HCT116 (cell line): ENCODE measurements at regions not wholly inside any gene's neighbourhood (a gene's known extent, or its start where the extent isn't known, plus 50 kb on each side); places are given as distances from the start of the nearest gene placed in this dataset.

Source experiments
- ATAC-seq: fragments of 200-7000 bp; cut with Tn5 transposase; 2 replicates; pipeline ENCODE4 v1.9.1; 2020; ENCODE audit warnings: mild to moderate bottlenecking, moderate library complexity
- BruUV-seq: library from RNA; stranded (reverse); fragments of 400-500 nt; replicated peaks from 2 replicates; lab custom pipeline; 2021; lab: Mats Ljungman, UMichigan
- CTCF ChIA-PET: fragments of 300-600 bp; sonication (Branson Sonifier 250); formaldehyde crosslinking; loops from one replicate; lab custom pipeline; 2021; ENCODE audit warnings: antibody characterized with exemption; lab: Charles Lee
- POLR2A ChIA-PET: fragments of 300-600, 350-600 bp; sonication (Branson Sonifier 250); formaldehyde crosslinking; loops from one replicate; lab custom pipeline; 2021; ENCODE audit warnings: antibody characterized with exemption; lab: Charles Lee
- RAD21 ChIA-PET, 2 experiments: fragments of 300-600 bp; sonication (Branson Sonifier 250); formaldehyde crosslinking; loops; one replicate each; lab custom pipeline; 2023; ENCODE audit warnings: low total read pairs in 2 of 2; ENCODE audit not compliant: uncharacterized antibody in 2 of 2, unreplicated experiment in 2 of 2, low non-redundant PET in 1 of 2; lab: Charles Lee
- DNase-seq: peaks from one replicate; pipeline ENCODE4 v3.0.0-alpha.2; 2010; ENCODE audit warnings: low read depth, low spot score
- H2AFZ ChIP-seq: fragments of 200-600 bp; shearing (Covaris generic), sonication (generic); 2 replicates; pipeline ENCODE4 v1.6.1; 2017; ENCODE audit warnings: low read depth, mixed run types, mixed read lengths, antibody characterized with exemption, low read length; ENCODE audit not compliant: poor library complexity, severe bottlenecking
- H3K27ac ChIP-seq: 2 replicates; pipeline ENCODE4 v1.5.1; 2012; ENCODE audit warnings: low read depth, low read length
- H3K27me3 ChIP-seq: fragments of 200-600 bp; sonication (generic); 2 replicates; pipeline ENCODE4 v1.6.1; 2016; ENCODE audit warnings: mixed run types, low read length, mixed read lengths; ENCODE audit not compliant: insufficient read depth
- H3K36me3 ChIP-seq, 2 experiments: fragments of 200-500 bp in 1 of 2; fragments of 200-600 bp in 1 of 2; sonication (Bioruptor generic) in 1 of 2; sonication (generic) in 1 of 2; 2 replicates each; pipeline versions ENCODE4 v1.5.1 to v1.6.1; 2014 to 2016; ENCODE audit warnings: low read length in 2 of 2, inconsistent platforms in 1 of 2, mixed read lengths in 1 of 2, mixed run types in 1 of 2; ENCODE audit not compliant: insufficient read depth in 2 of 2, control insufficient read depth in 1 of 2
- H3K4me1 ChIP-seq, 2 experiments: fragments of 200-600 bp in 1 of 2; sonication (generic) in 1 of 2; 2 replicates each; pipeline versions ENCODE4 v1.5.1 to v1.6.1; 2012 to 2017; ENCODE audit warnings: low read length in 2 of 2, inconsistent platforms in 1 of 2, mild to moderate bottlenecking in 1 of 2, mixed read lengths in 1 of 2, mixed run types in 1 of 2, moderate library complexity in 1 of 2; ENCODE audit not compliant: insufficient read depth in 2 of 2, control insufficient read depth in 1 of 2
- H3K4me2 ChIP-seq: fragments of 200-600 bp; sonication (generic); 2 replicates; pipeline ENCODE4 v1.6.1; 2017; ENCODE audit warnings: mixed run types, low read length, mixed read lengths
- H3K4me3 ChIP-seq, 2 experiments: fragments of 200-600 bp in 1 of 2; sonication (generic) in 1 of 2; replicated peaks in 1 of 2; 2 replicates each; pipeline ENCODE4 v1.5.1; 2011 to 2016; ENCODE audit warnings: low read length in 2 of 2, control low read depth in 1 of 2, low read depth in 1 of 2, mild to moderate bottlenecking in 1 of 2, mixed read lengths in 1 of 2, mixed run types in 1 of 2
- H3K79me2 ChIP-seq: fragments of 200-600 bp; sonication (generic); 2 replicates; pipeline ENCODE4 v1.6.1; 2017; ENCODE audit warnings: mild to moderate bottlenecking, mixed run types, low read length, moderate library complexity, mixed read lengths; ENCODE audit not compliant: insufficient read depth
- H3K9ac ChIP-seq: fragments of 200-600 bp; sonication (generic); 2 replicates; pipeline ENCODE4 v1.6.1; 2016; ENCODE audit warnings: low read length, mixed read lengths
- H3K9me2 ChIP-seq: fragments of 200-600 bp; sonication (generic), shearing (Covaris generic); 2 replicates; pipeline ENCODE4 v1.6.1; 2017; ENCODE audit warnings: mixed run types, mild to moderate bottlenecking, moderate library complexity; ENCODE audit not compliant: insufficient read depth
- H3K9me3 ChIP-seq, 2 experiments: fragments of 200-500 bp in 1 of 2; fragments of 200-600 bp in 1 of 2; sonication (Bioruptor generic) in 1 of 2; sonication (generic) in 1 of 2; 2 replicates each; pipeline ENCODE4 v1.6.1; 2014 to 2017; ENCODE audit warnings: low read length in 2 of 2, mixed read lengths in 2 of 2, inconsistent platforms in 1 of 2, low read depth in 1 of 2, mild to moderate bottlenecking in 1 of 2, mixed run types in 1 of 2, moderate library complexity in 1 of 2; ENCODE audit not compliant: control insufficient read depth in 1 of 2, insufficient read depth in 1 of 2
- H4K20me1 ChIP-seq: fragments of 200-600 bp; sonication (generic), shearing (Covaris generic); 2 replicates; pipeline ENCODE4 v1.6.1; 2017; ENCODE audit warnings: mixed run types, mild to moderate bottlenecking, moderate library complexity; ENCODE audit not compliant: insufficient read depth
- ATF3 ChIP-seq: IDR thresholded peaks from 2 replicates; pipeline ENCODE4 v1.6.1; 2012
- CEBPB ChIP-seq: IDR thresholded peaks from 2 replicates; pipeline ENCODE4 v1.6.1; 2012; ENCODE audit warnings: low read depth
- ELF1 ChIP-seq: IDR thresholded peaks from 2 replicates; pipeline ENCODE4 v1.6.1; 2012; ENCODE audit warnings: low read depth, borderline replicate concordance
- EZH2 ChIP-seq: fragments of 200-600 bp; sonication (generic); IDR thresholded peaks from 2 replicates; pipeline ENCODE4 v1.6.1; 2017; ENCODE audit warnings: antibody characterized with exemption, mixed run types
- JUND ChIP-seq: IDR thresholded peaks from 2 replicates; pipeline ENCODE4 v1.6.1; 2012
- POLR2AphosphoS5 ChIP-seq: IDR thresholded peaks from 2 replicates; pipeline ENCODE4 v1.6.1; 2011; ENCODE audit warnings: mild to moderate bottlenecking, low read depth, low read length, moderate library complexity
- RAD21 ChIP-seq: IDR thresholded peaks from 2 replicates; pipeline ENCODE4 v1.6.1; 2012; ENCODE audit warnings: low read depth, mild to moderate bottlenecking
- SIN3A ChIP-seq: IDR thresholded peaks from 2 replicates; pipeline ENCODE4 v1.6.1; 2012; ENCODE audit warnings: low read depth
- SP1 ChIP-seq: IDR thresholded peaks from 2 replicates; pipeline ENCODE4 v1.6.1; 2012; ENCODE audit warnings: low read depth
- TCF7L2 ChIP-seq: IDR thresholded peaks from 2 replicates; pipeline ENCODE4 v1.7.0; 2011; ENCODE audit warnings: borderline replicate concordance, inconsistent platforms; ENCODE audit not compliant: insufficient read depth, insufficient read length; ENCODE audit errors: extremely low read depth
- YY1 ChIP-seq: IDR thresholded peaks from 2 replicates; pipeline ENCODE4 v1.6.1; 2011; ENCODE audit warnings: low read length, low read depth, moderate library complexity, mild to moderate bottlenecking; ENCODE audit not compliant: insufficient replicate concordance; ENCODE audit errors: extremely low read depth
- ZFX ChIP-seq: fragments of 450-650 bp; IDR thresholded peaks from 2 replicates; pipeline ENCODE4 v1.6.1; 2017
- ZNF274 ChIP-seq: fragments of 200-500 bp; sonication (Bioruptor generic); IDR thresholded peaks from 2 replicates; pipeline ENCODE4 v1.6.1; 2014; ENCODE audit warnings: mild to moderate bottlenecking, low read depth, low read length, inconsistent platforms
- intact Hi-C: fragments of 100-400 bp; cut with micrococcal nuclease; formaldehyde crosslinking; loops from 2 replicates; pipeline ENCODE4 v1.10.0; 2022
- TF ChIP-seq, protein P1 (sequence below), 3 experiments: fragments of 200-600 bp in 1 of 3; sonication (generic) in 1 of 3; IDR thresholded peaks in 2 of 3; conservative IDR thresholded peaks in 1 of 3; 2 replicates each; pipeline ENCODE4 v1.5.1; 2012 to 2017; ENCODE audit warnings: low read depth in 2 of 3, low read length in 2 of 3, antibody characterized with exemption in 1 of 3, borderline replicate concordance in 1 of 3, control low read depth in 1 of 3, mild to moderate bottlenecking in 1 of 3, mixed read lengths in 1 of 3, mixed run types in 1 of 3, moderate library complexity in 1 of 3; ENCODE audit not compliant: insufficient read depth in 1 of 3
- TF ChIP-seq, protein P2 (sequence below): IDR thresholded peaks from 2 replicates; pipeline ENCODE4 v1.6.1; 2012

- Histone ChIP-seq H3K4me3 (no peak overlapping the region), H4K20me1 (no peaks in the 10 kb centered on the region), H3K9me3 (peaks cover 3 to 32% of the 10 kb centered on the region in 2 experiments; a peak in 2 of 4 replicates), H3K27me3 (no peaks in the 10 kb centered on the region), H3K79me2 (no peaks in the 10 kb centered on the region), H3K4me1 (no peaks in the 10 kb centered on the region), H3K4me2 (no peak overlapping the region), H3K27ac (no peak overlapping the region), H3K36me3 (no peaks in the 10 kb centered on the region), H2AFZ (no peak overlapping the region), H3K9me2 (no peaks in the 10 kb centered on the region), H3K9ac (no peak overlapping the region)
- BruUV-seq: no TSS peak
- intact Hi-C loops: no loop called here
- RAD21 ChIA-PET: no interaction called here
- CTCF ChIA-PET: no interaction called here
- DNase-seq (no peak), ATAC-seq (no peak)
- TF ChIP-seq ZNF274: no peak
- TF ChIP-seq YY1: no peak
- no peak for TF ChIP-seq SIN3A
- no peak for TF ChIP-seq JUND
- TF ChIP-seq, protein P1, sequence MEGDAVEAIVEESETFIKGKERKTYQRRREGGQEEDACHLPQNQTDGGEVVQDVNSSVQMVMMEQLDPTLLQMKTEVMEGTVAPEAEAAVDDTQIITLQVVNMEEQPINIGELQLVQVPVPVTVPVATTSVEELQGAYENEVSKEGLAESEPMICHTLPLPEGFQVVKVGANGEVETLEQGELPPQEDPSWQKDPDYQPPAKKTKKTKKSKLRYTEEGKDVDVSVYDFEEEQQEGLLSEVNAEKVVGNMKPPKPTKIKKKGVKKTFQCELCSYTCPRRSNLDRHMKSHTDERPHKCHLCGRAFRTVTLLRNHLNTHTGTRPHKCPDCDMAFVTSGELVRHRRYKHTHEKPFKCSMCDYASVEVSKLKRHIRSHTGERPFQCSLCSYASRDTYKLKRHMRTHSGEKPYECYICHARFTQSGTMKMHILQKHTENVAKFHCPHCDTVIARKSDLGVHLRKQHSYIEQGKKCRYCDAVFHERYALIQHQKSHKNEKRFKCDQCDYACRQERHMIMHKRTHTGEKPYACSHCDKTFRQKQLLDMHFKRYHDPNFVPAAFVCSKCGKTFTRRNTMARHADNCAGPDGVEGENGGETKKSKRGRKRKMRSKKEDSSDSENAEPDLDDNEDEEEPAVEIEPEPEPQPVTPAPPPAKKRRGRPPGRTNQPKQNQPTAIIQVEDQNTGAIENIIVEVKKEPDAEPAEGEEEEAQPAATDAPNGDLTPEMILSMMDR (IDR thresholded peaks at IDR 0.05 in 2 of 3, conservative IDR thresholded peaks at IDR 0.05 in 1 of 3; ENCODE audit: borderline replicate concordance in 1 of 3, insufficient read depth in 1 of 3, low read depth in 2 of 3, low read length in 2 of 3): no peak
- no peak for TF ChIP-seq POLR2AphosphoS5
- no peak for TF ChIP-seq RAD21
- TF ChIP-seq, protein P2, sequence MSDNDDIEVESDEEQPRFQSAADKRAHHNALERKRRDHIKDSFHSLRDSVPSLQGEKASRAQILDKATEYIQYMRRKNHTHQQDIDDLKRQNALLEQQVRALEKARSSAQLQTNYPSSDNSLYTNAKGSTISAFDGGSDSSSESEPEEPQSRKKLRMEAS: no peak
- TF ChIP-seq ELF1: no peak
- no peak for TF ChIP-seq ATF3
- TF ChIP-seq ZFX: no peak
- TF ChIP-seq TCF7L2: no peak
- no peak for TF ChIP-seq EZH2
- no peak for TF ChIP-seq CEBPB
- TF ChIP-seq SP1: no peak
- POLR2A ChIA-PET: no interaction called here
These were observed 893.0 kb downstream of the UQCRFS1 start for GRCh38 chr19:28319918-28320317.
